ENCODE measurements at regions not wholly inside any gene's neighbourhood (a gene's known extent, or its start where the extent isn't known, plus 50 kb on each side); places are given as distances from the start of the nearest gene placed in this dataset.
"Not testable (repeated sequence)": the region's sequence is repeated elsewhere in the genome, so short reads cannot be mapped to it uniquely, and the experiment has no call there.

- H2AFZ ChIP-seq (ENCODE audit: low read depth, low read length, poor library complexity, severe bottlenecking); ATAC-seq; H3K79me2 ChIP-seq (ENCODE audit: insufficient read depth, low read length); H4K20me1 ChIP-seq (ENCODE audit: insufficient read depth); DNase-seq (ENCODE audit: low read depth, low spot score); H3K4me1 ChIP-seq (ENCODE audit: control insufficient read depth in 1 of 2, insufficient read depth in 2 of 2, low read length in 2 of 2); H3K4me3 ChIP-seq (replicated peaks in 1 of 2; ENCODE audit: low read depth in 1 of 2, low read length in 2 of 2); BruUV-seq (replicated peaks); CTCF ChIA-PET; H3K9me3 ChIP-seq (ENCODE audit: control insufficient read depth in 1 of 2, insufficient read depth in 1 of 2, low read depth in 1 of 2, low read length in 2 of 2); POLR2A ChIA-PET; H3K4me2 ChIP-seq (ENCODE audit: low read length); H3K27me3 ChIP-seq (ENCODE audit: insufficient read depth, low read length); intact Hi-C loops (cut with micrococcal nuclease); H3K27ac ChIP-seq (ENCODE audit: low read depth, low read length); H3K9ac ChIP-seq (ENCODE audit: low read length); H3K9me2 ChIP-seq (ENCODE audit: insufficient read depth); RAD21 ChIA-PET (ENCODE audit: low non-redundant PET in 1 of 2, low total read pairs in 2 of 2, uncharacterized antibody in 2 of 2, unreplicated experiment in 2 of 2); H3K36me3 ChIP-seq (ENCODE audit: control insufficient read depth in 1 of 2, insufficient read depth in 2 of 2, low read length in 2 of 2): not testable (repeated sequence)
These were observed 102.9 kb downstream of the THSD1 start for GRCh38 chr13:52303098-52303497.

- H3K4me1 ChIP-seq (ENCODE audit: control insufficient read depth in 1 of 2, insufficient read depth in 2 of 2, low read length in 2 of 2); H3K9me2 ChIP-seq (ENCODE audit: insufficient read depth); intact Hi-C loops (cut with micrococcal nuclease); H4K20me1 ChIP-seq (ENCODE audit: insufficient read depth); POLR2A ChIA-PET; ATAC-seq; H2AFZ ChIP-seq (ENCODE audit: low read depth, low read length, poor library complexity, severe bottlenecking); H3K27me3 ChIP-seq (ENCODE audit: insufficient read depth, low read length); BruUV-seq (replicated peaks); H3K79me2 ChIP-seq (ENCODE audit: insufficient read depth, low read length); H3K9me3 ChIP-seq (ENCODE audit: control insufficient read depth in 1 of 2, insufficient read depth in 1 of 2, low read depth in 1 of 2, low read length in 2 of 2); RAD21 ChIA-PET (ENCODE audit: low non-redundant PET in 1 of 2, low total read pairs in 2 of 2, uncharacterized antibody in 2 of 2, unreplicated experiment in 2 of 2); H3K4me2 ChIP-seq (ENCODE audit: low read length); H3K27ac ChIP-seq (ENCODE audit: low read depth, low read length); DNase-seq (ENCODE audit: low read depth, low spot score); H3K9ac ChIP-seq (ENCODE audit: low read length); H3K4me3 ChIP-seq (replicated peaks in 1 of 2; ENCODE audit: low read depth in 1 of 2, low read length in 2 of 2); H3K36me3 ChIP-seq (ENCODE audit: control insufficient read depth in 1 of 2, insufficient read depth in 2 of 2, low read length in 2 of 2); CTCF ChIA-PET: not testable (repeated sequence)
These were observed 103.3 kb downstream of the THSD1 start for GRCh38 chr13:52302688-52303087.

GRCh38 chr13:52301810-52302400 is 104.1 kb downstream of the THSD1 start:
- H3K9me2 ChIP-seq (ENCODE audit: insufficient read depth); H3K9me3 ChIP-seq (ENCODE audit: control insufficient read depth in 1 of 2, insufficient read depth in 1 of 2, low read depth in 1 of 2, low read length in 2 of 2); H3K4me2 ChIP-seq (ENCODE audit: low read length); intact Hi-C loops (cut with micrococcal nuclease); RAD21 ChIA-PET (ENCODE audit: low non-redundant PET in 1 of 2, low total read pairs in 2 of 2, uncharacterized antibody in 2 of 2, unreplicated experiment in 2 of 2); H3K9ac ChIP-seq (ENCODE audit: low read length); H3K79me2 ChIP-seq (ENCODE audit: insufficient read depth, low read length); H4K20me1 ChIP-seq (ENCODE audit: insufficient read depth); CTCF ChIA-PET; DNase-seq (ENCODE audit: low read depth, low spot score); POLR2A ChIA-PET; H3K4me3 ChIP-seq (replicated peaks in 1 of 2; ENCODE audit: low read depth in 1 of 2, low read length in 2 of 2); H3K27ac ChIP-seq (ENCODE audit: low read depth, low read length); H3K27me3 ChIP-seq (ENCODE audit: insufficient read depth, low read length); H2AFZ ChIP-seq (ENCODE audit: low read depth, low read length, poor library complexity, severe bottlenecking); H3K4me1 ChIP-seq (ENCODE audit: control insufficient read depth in 1 of 2, insufficient read depth in 2 of 2, low read length in 2 of 2); H3K36me3 ChIP-seq (ENCODE audit: control insufficient read depth in 1 of 2, insufficient read depth in 2 of 2, low read length in 2 of 2); ATAC-seq; BruUV-seq (replicated peaks): not testable (repeated sequence)

- BruUV-seq (replicated peaks); H3K4me1 ChIP-seq (ENCODE audit: control insufficient read depth in 1 of 2, insufficient read depth in 2 of 2, low read length in 2 of 2); H3K27ac ChIP-seq (ENCODE audit: low read depth, low read length); intact Hi-C loops (cut with micrococcal nuclease); H4K20me1 ChIP-seq (ENCODE audit: insufficient read depth); DNase-seq (ENCODE audit: low read depth, low spot score); H3K4me2 ChIP-seq (ENCODE audit: low read length); H2AFZ ChIP-seq (ENCODE audit: low read depth, low read length, poor library complexity, severe bottlenecking); H3K9me3 ChIP-seq (ENCODE audit: control insufficient read depth in 1 of 2, insufficient read depth in 1 of 2, low read depth in 1 of 2, low read length in 2 of 2); H3K4me3 ChIP-seq (replicated peaks in 1 of 2; ENCODE audit: low read depth in 1 of 2, low read length in 2 of 2); POLR2A ChIA-PET; CTCF ChIA-PET; H3K36me3 ChIP-seq (ENCODE audit: control insufficient read depth in 1 of 2, insufficient read depth in 2 of 2, low read length in 2 of 2); H3K79me2 ChIP-seq (ENCODE audit: insufficient read depth, low read length); H3K9ac ChIP-seq (ENCODE audit: low read length); ATAC-seq; RAD21 ChIA-PET (ENCODE audit: low non-redundant PET in 1 of 2, low total read pairs in 2 of 2, uncharacterized antibody in 2 of 2, unreplicated experiment in 2 of 2); H3K27me3 ChIP-seq (ENCODE audit: insufficient read depth, low read length); H3K9me2 ChIP-seq (ENCODE audit: insufficient read depth): not testable (repeated sequence)
These were observed 107.8 kb downstream of the THSD1 start for GRCh38 chr13:52298079-52298661.
